ENCODE measurements at regions not wholly inside any gene's neighbourhood (a gene's known extent, or its start where the extent isn't known, plus 50 kb on each side); places are given as distances from the start of the nearest gene placed in this dataset.

- in situ Hi-C loops (cut with HindIII; ENCODE audit: low sequenced_read_pairs), result no loop called here
- no peak for DNase-seq (ENCODE audit: low spot score)
These were observed 51.9 kb upstream of the NUDT4 start for GRCh38 chr12:93325855-93326254.
